ENCODE measurements at regions not wholly inside any gene's neighbourhood (a gene's known extent, or its start where the extent isn't known, plus 50 kb on each side); places are given as distances from the start of the nearest gene placed in this dataset.

DNA sequence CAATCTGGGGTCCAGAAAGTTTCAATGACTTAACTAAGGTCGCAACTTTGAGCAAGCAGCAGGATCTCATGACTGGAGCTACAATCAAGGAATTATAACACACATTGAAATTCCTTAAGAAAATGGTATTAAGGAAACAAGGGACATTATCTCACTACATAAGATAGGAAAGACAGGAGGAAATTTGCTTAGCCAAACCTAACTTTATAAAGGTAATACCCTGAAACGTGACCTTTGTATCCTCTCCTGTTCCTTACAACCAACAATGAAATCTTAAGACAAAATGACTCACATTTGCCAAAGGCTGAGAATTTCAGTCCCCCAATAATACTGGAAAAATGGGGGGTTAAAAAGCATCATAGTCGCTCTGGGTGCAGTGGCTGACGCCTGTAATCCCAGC is 218.9 kb upstream of the LYZL1 start:
- no peaks in the 10 kb centered on the region for H3K4me1 ChIP-seq (ENCODE audit: insufficient read depth)
- DNase-seq (ENCODE audit: extremely low spot score) = no peak
- no peaks in the 10 kb centered on the region for H3K36me3 ChIP-seq (ENCODE audit: insufficient read depth)
- H3K27ac ChIP-seq (ENCODE audit: low read depth) = no peak overlapping the region
- WGBS = 94% methylated on average over 4 of the region's 4 CpGs
- H3K4me3 ChIP-seq (ENCODE audit: low read depth, low read length) = no peak overlapping the region

DNA sequence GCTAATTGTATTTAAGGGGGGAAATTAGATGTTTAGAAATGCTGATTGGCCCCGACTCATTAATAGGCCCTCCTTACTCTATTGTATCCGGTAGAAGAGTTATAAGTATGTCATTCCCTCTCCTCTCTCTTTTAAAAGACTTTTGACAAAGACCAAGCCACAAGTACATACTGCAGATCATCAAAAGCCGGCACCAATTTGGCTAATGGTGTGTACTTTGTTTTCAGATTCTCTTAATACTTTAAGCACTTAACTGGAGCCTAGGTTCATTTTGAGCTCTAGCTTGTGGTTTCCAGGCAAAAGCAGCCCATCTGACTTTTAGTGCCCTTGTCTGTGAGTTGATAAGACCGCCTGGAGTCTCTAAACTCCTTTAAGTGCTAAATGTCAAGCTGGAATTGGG is 210.0 kb upstream of the LYZL1 start:
- DNase-seq (ENCODE audit: extremely low spot score) = no peak
- 54% methylated on average over 4 of the region's 4 CpGs for WGBS
- Histone ChIP-seq H3K27ac (ENCODE audit: low read depth) (no peak overlapping the region), H3K36me3 (ENCODE audit: insufficient read depth) (no peaks in the 10 kb centered on the region), H3K4me3 (ENCODE audit: low read depth, low read length) (no peak overlapping the region), H3K4me1 (ENCODE audit: insufficient read depth) (no peaks in the 10 kb centered on the region)

DNA sequence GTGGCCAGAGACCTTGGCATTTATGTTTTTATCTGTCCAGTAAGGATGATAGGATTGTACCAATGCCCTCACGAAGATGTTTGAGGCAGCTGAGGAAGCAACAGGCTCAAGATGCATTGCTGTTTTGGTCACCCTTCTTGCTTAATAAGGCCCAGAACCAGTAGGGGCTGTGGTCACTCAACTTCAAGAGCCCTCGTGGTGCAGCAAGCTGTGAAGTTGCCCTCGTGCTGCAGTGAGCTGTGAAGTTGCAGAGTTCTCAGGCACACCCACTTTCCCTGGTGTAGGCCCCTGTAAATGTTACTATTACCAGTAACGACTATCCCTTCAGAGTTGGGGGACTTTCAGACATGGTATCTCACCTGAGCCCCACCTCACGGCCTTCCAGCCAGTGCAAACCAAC is 207.6 kb upstream of the LYZL1 start:
- H3K36me3 ChIP-seq (ENCODE audit: insufficient read depth) = no peaks in the 10 kb centered on the region
- no peak for DNase-seq (ENCODE audit: extremely low spot score)
- no peaks in the 10 kb centered on the region for H3K4me1 ChIP-seq (ENCODE audit: insufficient read depth)
- H3K4me3 ChIP-seq (ENCODE audit: low read depth, low read length) = no peak overlapping the region
- WGBS = 91% methylated on average over 5 of the region's 5 CpGs
- no peak overlapping the region for H3K27ac ChIP-seq (ENCODE audit: low read depth)

DNA sequence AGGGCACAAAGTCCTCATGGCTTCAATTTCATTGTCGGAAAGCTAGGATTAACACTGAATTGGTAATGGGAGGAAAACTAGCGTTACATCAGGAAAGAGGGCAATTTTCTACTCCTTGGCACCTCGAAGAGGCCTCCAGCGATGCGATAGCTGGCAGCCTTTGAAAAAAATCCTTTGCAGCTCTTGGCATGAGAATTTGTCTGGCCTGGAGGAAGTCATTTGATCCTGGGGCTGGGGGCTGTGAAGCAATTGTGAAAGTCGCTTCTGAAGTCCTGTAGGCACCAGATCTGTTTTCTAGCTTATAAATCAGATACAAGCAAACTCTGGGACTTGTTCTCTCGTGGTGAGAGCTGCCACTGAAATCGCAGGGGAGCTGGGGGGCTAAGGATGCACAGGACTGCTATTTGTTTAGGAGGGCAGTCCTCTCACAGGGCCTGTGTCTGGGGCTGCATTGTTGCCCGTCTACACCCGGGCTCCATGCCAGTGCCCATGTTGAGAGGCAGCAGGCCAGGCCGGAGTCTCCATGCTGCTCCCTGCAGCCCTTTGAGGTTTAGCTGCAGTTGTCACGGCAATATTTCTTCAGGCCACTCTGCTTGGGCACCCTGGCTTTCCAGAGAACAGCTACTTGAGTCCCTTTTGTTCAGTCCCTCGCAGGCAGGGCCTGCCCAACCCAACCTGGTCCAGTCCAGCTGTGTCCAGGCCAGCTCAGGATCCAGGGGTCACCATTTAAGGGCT is 206.8 kb upstream of the LYZL1 start:
- no peak for DNase-seq (ENCODE audit: extremely low spot score)
- Histone ChIP-seq H3K4me3 (ENCODE audit: low read depth, low read length) (no peak overlapping the region), H3K4me1 (ENCODE audit: insufficient read depth) (no peaks in the 10 kb centered on the region), H3K36me3 (ENCODE audit: insufficient read depth) (no peaks in the 10 kb centered on the region), H3K27ac (ENCODE audit: low read depth) (no peak overlapping the region)
- WGBS = 86% methylated on average over 13 of the region's 13 CpGs

DNA sequence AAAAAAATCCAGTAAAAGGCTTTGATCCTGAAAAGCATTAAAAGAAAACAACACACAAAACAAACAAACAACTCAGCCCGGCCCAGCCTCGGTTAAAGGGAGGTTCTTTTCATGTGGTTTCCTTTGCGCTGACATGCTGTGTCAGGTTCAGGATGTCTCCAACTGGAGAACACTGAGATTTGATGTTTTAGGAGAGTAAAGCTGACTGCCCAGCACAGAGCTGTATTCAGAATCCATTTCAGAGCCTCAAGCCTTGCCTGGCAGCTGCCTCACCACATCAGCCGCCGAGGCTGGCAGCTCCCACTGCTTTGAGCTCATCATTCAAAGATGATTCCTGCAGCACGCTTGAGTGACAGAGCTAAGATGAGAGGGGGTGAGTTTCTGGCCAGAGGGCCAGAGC is 205.8 kb upstream of the LYZL1 start:
- H3K36me3 ChIP-seq (ENCODE audit: insufficient read depth) = no peaks in the 10 kb centered on the region
- no peak overlapping the region for H3K27ac ChIP-seq (ENCODE audit: low read depth)
- 83% methylated on average over 6 of the region's 6 CpGs for WGBS
- DNase-seq (ENCODE audit: extremely low spot score) = no peak
- no peak overlapping the region for H3K4me3 ChIP-seq (ENCODE audit: low read depth, low read length)
- H3K4me1 ChIP-seq (ENCODE audit: insufficient read depth) = no peaks in the 10 kb centered on the region

DNA sequence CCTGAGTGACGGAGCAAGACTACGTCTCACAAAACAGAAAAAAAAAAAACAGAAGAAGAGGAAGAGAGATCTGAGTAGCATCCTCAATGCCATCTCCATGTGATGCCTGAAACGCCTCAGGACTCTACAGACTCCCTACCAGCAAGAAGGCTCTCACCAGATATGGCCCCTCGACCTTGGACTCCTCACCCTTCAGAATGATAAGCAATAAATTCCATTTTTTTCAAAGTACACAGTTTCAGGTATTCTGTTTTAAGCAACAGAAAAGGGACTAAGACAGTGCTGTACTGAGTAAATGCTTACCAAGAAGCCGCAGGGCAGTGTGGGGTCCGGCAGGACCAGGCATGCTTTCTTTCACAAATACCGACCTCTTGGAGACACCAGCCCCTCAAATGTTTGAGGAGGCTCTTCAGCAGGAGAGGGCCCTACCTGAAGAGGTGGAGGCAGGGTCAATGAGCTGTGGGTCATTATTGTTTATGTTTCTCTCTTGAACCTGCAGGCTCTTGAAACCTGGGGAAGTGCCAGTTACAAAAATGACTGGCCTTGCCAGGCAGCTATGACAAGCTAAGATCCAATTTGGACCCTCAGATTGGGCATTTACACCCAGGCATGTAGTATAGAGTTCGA is 204.1 kb upstream of the LYZL1 start:
- H3K27ac ChIP-seq (ENCODE audit: low read depth) = no peak overlapping the region
- WGBS = 89% methylated on average over 8 of the region's 8 CpGs
- DNase-seq (ENCODE audit: extremely low spot score) = no peak
- no peak overlapping the region for H3K4me3 ChIP-seq (ENCODE audit: low read depth, low read length)
- no peaks in the 10 kb centered on the region for H3K36me3 ChIP-seq (ENCODE audit: insufficient read depth)
- no peaks in the 10 kb centered on the region for H3K4me1 ChIP-seq (ENCODE audit: insufficient read depth)

DNA sequence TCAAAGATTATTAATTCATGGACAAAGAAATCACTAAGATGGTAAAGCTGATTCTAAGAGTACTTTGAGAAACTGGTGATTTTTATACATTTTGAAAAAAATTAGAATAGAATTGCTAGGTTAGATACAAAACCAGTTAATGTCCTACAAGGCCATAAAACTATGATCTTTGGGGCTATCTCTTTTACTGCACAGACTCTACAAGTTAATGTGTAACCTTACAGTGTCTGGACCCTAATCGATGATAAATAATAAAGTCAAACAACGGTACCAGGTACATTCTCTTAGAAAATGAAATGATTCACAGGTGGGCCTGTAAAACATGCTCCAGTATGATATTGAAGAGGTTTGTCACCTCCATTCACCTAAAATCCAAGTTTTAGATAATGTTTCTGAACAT is 199.8 kb upstream of the LYZL1 start:
- no peak overlapping the region for H3K27ac ChIP-seq (ENCODE audit: low read depth)
- whole genome bisulfite sequencing = 85% methylated on average over 2 of the region's 2 CpGs
- H3K4me1 ChIP-seq (ENCODE audit: insufficient read depth) = no peaks in the 10 kb centered on the region
- DNase-seq (ENCODE audit: extremely low spot score) = no peak
- H3K36me3 ChIP-seq (ENCODE audit: insufficient read depth) = no peaks in the 10 kb centered on the region
- no peak overlapping the region for H3K4me3 ChIP-seq (ENCODE audit: low read depth, low read length)

DNA sequence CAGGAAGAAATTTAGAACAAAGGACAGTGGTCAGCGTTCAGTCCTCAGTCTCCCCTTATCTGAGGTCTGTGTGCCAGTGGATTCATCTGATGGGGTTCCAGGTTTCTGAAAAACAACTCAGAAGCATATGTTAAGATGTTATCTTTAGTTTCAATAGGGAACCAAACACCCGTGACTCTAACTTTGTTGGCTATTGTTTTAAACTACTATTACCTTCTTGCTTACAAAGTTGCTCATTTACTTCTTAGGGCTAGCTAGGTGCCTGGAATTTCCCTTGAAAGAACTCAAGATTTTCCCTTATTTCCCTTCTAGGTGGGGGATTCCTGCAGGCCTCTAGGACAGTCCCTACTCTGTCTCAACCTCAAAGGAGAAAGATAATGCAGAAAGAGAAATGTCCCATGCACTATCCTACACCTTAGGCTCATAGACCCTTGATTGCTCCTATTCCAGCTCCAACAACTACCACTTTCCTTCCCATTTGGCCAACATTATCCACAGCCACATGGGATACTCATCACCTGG is 192.5 kb upstream of the LYZL1 start:
- Histone ChIP-seq H3K4me1 (ENCODE audit: insufficient read depth) (no peaks in the 10 kb centered on the region), H3K27ac (ENCODE audit: low read depth) (no peak overlapping the region), H3K36me3 (ENCODE audit: insufficient read depth) (no peaks in the 10 kb centered on the region), H3K4me3 (ENCODE audit: low read depth, low read length) (no peak overlapping the region)
- WGBS = 72% methylated on average over 2 of the region's 2 CpGs
- DNase-seq (ENCODE audit: extremely low spot score) = no peak

DNA sequence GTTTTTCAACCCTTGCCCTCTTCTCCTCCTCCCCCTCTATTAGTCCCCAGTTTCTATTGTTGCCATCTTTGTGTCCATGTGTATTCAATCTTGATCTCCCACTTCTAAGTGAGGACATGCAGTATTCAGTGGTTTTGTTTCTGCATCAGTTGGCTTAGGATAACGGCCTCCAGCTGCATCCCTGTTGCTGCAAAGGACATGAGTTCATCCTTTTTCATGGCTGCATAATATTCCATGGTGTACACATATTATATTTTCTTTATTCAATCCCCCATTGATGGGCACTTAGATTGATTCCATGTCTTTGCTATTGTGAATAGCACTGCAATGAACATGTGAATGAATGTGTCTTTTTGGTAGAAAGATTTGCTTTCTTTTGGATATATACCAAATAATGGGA is 190.4 kb upstream of the LYZL1 start:
- no peak for DNase-seq (ENCODE audit: extremely low spot score)
- 81% methylated on average over 1 of the region's 1 CpG for WGBS

DNA sequence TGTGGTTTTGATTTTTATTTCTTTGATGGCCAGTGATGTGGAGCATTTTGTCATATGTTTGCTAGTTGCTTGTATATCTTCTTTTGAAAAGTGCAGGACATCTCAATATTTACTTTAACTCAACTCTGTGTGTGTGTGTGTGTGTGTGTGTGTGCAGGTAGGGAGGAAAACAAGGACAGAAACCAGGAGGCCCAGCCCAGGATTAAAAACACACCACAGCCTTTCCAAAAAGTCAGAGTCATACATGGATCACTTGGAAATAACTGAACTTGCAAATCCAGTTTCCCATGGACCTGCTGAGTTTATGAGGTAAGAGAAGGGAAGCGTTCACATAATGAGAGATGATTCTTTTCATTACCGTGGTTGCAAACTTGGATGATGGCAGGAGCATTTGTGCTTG is 189.9 kb upstream of the LYZL1 start:
- Histone ChIP-seq H3K4me1 (ENCODE audit: insufficient read depth) (no peaks in the 10 kb centered on the region), H3K27ac (ENCODE audit: low read depth) (no peak overlapping the region), H3K36me3 (ENCODE audit: insufficient read depth) (no peaks in the 10 kb centered on the region), H3K4me3 (ENCODE audit: low read depth, low read length) (no peak overlapping the region)
- WGBS = 41% methylated on average over 2 of the region's 2 CpGs
- DNase-seq (ENCODE audit: extremely low spot score) = no peak

More for the DNA sequence above, 190.4 kb upstream of the LYZL1 start:
- Histone ChIP-seq H3K36me3 (ENCODE audit: insufficient read depth) (no peaks in the 10 kb centered on the region), H3K4me1 (ENCODE audit: insufficient read depth) (no peaks in the 10 kb centered on the region), H3K27ac (ENCODE audit: low read depth) (no peak overlapping the region), H3K4me3 (ENCODE audit: low read depth, low read length) (no peak overlapping the region)

DNA sequence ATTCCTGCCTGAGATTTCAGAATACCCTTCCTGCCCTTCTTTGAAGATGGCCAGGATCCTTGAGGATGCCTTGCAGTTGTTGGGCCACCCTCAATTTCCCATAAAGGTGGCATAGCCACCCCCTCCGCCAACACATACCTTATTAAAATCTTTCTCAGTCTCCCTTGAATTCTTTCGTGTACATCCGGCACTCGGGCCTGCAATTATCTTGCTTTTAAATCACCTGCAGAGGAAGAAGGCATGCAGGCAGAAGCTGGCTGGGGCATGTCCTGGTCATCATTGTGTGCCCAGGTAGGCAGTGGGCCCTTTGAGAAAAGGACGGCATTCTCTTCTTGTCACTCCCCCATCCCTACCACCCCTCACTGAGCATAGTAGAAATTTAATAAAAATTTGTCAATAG is 189.5 kb upstream of the LYZL1 start:
- H3K27ac ChIP-seq (ENCODE audit: low read depth) = no peak overlapping the region
- no peak for DNase-seq (ENCODE audit: extremely low spot score)
- H3K36me3 ChIP-seq (ENCODE audit: insufficient read depth) = no peaks in the 10 kb centered on the region
- no peaks in the 10 kb centered on the region for H3K4me1 ChIP-seq (ENCODE audit: insufficient read depth)
- 88% methylated on average over 5 of the region's 5 CpGs for WGBS
- no peak overlapping the region for H3K4me3 ChIP-seq (ENCODE audit: low read depth, low read length)

DNA sequence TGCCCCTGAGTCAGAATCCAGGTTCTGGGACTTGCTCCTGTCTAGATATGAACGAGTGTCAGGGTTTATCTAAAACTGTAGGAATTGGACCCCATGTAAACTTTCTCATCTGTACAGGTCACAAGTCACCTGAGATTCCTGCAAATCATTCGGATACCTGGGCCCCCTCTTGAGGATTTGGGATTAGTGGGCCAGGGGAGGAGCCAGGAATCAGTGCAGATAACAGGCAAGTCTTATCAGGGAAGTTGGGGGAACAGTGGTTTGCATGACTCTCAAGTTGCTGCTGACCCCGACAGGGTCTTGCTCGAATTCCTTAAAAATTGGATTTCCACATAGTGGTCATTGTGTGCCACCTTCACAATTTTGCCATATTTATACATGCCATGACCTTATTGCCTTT is 188.4 kb upstream of the LYZL1 start:
- H3K4me3 ChIP-seq (ENCODE audit: low read depth, low read length) = no peak overlapping the region
- no peak for DNase-seq (ENCODE audit: extremely low spot score)
- 91% methylated on average over 4 of the region's 4 CpGs for WGBS
- no peak overlapping the region for H3K27ac ChIP-seq (ENCODE audit: low read depth)
- no peaks in the 10 kb centered on the region for H3K36me3 ChIP-seq (ENCODE audit: insufficient read depth)
- H3K4me1 ChIP-seq (ENCODE audit: insufficient read depth) = no peaks in the 10 kb centered on the region

DNA sequence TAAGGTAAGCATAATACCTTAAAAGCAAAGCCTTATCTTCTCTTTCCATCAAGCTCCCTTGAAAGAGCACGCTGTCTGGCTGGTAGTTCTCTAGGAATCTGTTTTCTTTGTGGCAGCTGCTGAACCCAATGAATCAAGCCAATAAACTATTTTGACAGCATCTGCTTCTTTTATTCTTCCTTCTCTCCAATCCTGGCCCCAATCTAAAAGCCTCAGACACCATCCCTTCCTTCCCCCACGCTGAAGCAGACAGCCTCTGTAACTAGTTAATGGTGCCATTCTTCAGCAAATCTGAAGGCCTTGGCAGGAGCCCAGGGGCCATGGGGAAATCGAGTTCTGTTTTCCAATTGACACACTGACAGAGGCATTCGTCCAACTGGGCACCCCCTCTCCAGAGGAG is 186.6 kb upstream of the LYZL1 start:
- no peak overlapping the region for H3K4me3 ChIP-seq (ENCODE audit: low read depth, low read length)

DNA sequence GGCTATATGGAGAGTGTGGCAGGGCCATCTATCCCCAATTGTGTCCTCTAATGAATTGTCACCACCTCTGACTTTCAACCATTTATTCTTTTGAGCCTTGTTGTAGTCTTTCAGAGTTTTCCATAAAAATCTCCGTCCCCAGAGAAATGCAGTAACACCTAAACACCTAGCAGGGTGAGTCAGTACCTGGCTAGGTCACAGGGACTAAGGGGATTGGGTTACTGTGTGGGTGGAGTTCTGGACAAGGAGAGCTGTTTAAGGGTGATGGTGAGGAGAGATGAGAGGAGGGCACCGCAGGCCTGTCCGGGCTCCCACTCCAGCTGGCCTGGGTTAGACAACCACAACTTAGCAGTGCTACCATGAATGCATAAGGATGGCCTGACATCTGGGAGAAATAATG is 186.2 kb upstream of the LYZL1 start:
- no peak overlapping the region for H3K27ac ChIP-seq (ENCODE audit: low read depth)
- no peak for DNase-seq (ENCODE audit: extremely low spot score)
- WGBS = 72% methylated on average over 3 of the region's 3 CpGs
- H3K4me1 ChIP-seq (ENCODE audit: insufficient read depth) = no peaks in the 10 kb centered on the region
- H3K4me3 ChIP-seq (ENCODE audit: low read depth, low read length) = no peak overlapping the region
- no peaks in the 10 kb centered on the region for H3K36me3 ChIP-seq (ENCODE audit: insufficient read depth)

More for the DNA sequence above, 186.6 kb upstream of the LYZL1 start:
- WGBS = 27% methylated on average over 4 of the region's 4 CpGs
- Histone ChIP-seq H3K4me1 (ENCODE audit: insufficient read depth) (no peaks in the 10 kb centered on the region), H3K36me3 (ENCODE audit: insufficient read depth) (no peaks in the 10 kb centered on the region), H3K27ac (ENCODE audit: low read depth) (no peak overlapping the region)
- DNase-seq (ENCODE audit: extremely low spot score) = peak; percentile 61

All from urinary bladder (tissue), 3 donors.